ENCODE measurements at regions not wholly inside any gene's neighbourhood (a gene's known extent, or its start where the extent isn't known, plus 50 kb on each side); places are given as distances from the start of the nearest gene placed in this dataset.

DNA sequence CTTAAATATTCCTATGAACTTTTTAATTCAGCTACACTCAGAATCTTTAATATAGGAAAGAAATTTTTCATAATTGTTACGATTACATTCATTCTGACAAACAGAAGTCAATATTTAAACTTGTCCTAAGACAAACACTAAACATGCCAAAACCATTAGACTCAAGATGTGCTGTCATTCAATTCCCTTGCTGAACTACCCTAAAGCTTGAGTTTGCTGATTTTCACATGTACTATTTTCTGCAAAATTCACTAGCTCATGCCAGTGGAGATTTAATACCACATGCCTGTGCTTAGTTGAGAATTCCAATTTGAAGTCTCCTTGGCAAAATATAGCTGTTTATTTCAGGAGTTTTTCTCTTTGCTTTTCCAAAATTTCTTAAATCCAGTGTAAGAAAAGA is 448.0 kb downstream of the COL12A1 start:
- H3K79me2 ChIP-seq (ENCODE audit: insufficient read depth, low read depth, low read length), result no peaks in the 10 kb centered on the region
- H3K4me2 ChIP-seq (ENCODE audit: low read length), result no peak overlapping the region
- no peak overlapping the region for H3K27ac ChIP-seq (ENCODE audit: low read depth, low read length, poor library complexity, severe bottlenecking)
- H3K36me3 ChIP-seq (ENCODE audit: insufficient read depth, low read length), result no peaks in the 10 kb centered on the region
- no peaks in the 10 kb centered on the region for H3K9me2 ChIP-seq (ENCODE audit: insufficient read depth, low read length)
- ChIA-PET POLR2A (no interaction called here), CTCF (ENCODE audit: unreplicated experiment) (no interaction called here)
- no peaks in the 10 kb centered on the region for H3K4me1 ChIP-seq (ENCODE audit: insufficient read depth, low read length, poor library complexity, severe bottlenecking)
- H2AFZ ChIP-seq (ENCODE audit: low read length), result no peak overlapping the region
- H3K4me3 ChIP-seq (ENCODE audit: low read depth, low read length, poor library complexity, severe bottlenecking), result no peak overlapping the region
- intact Hi-C loops (cut with micrococcal nuclease; ENCODE audit: unreplicated experiment), result no loop called here
- no peak for DNase-seq (ENCODE audit: low spot score)
- BruUV-seq (replicated peaks), result no TSS peak
- no peaks in the 10 kb centered on the region for H4K20me1 ChIP-seq (ENCODE audit: insufficient read depth, low read length)
- no peaks in the 10 kb centered on the region for H3K9me3 ChIP-seq (ENCODE audit: low read length)
- TF ChIP-seq, protein P1, sequence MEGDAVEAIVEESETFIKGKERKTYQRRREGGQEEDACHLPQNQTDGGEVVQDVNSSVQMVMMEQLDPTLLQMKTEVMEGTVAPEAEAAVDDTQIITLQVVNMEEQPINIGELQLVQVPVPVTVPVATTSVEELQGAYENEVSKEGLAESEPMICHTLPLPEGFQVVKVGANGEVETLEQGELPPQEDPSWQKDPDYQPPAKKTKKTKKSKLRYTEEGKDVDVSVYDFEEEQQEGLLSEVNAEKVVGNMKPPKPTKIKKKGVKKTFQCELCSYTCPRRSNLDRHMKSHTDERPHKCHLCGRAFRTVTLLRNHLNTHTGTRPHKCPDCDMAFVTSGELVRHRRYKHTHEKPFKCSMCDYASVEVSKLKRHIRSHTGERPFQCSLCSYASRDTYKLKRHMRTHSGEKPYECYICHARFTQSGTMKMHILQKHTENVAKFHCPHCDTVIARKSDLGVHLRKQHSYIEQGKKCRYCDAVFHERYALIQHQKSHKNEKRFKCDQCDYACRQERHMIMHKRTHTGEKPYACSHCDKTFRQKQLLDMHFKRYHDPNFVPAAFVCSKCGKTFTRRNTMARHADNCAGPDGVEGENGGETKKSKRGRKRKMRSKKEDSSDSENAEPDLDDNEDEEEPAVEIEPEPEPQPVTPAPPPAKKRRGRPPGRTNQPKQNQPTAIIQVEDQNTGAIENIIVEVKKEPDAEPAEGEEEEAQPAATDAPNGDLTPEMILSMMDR (conservative IDR thresholded peaks at IDR 0.05; ENCODE audit: low read length), result no peak
- no peak for TF ChIP-seq EZH2phosphoT487 (IDR thresholded peaks at IDR 0.05; ENCODE audit: borderline replicate concordance, low read depth, low read length)

DNA sequence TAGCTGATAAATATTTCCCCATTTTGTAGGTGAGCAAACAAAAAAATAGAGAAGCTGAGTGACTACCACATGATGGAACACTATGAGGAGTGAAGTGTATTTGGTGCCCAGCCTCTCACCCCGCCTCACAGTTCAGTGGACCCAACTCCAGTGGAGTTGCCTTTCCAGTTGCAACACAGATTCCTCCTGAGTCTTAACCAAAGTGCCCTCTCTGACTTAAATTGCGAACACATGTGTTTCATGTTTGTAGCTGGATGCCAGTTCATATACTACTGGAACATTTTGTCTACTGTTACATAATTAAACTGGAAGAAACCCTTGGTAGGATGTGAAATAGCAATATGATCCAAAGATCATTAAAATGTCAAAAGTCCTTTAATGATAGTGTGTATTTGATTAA is 448.9 kb downstream of the COL12A1 start:
- Histone ChIP-seq H3K4me3 (ENCODE audit: low read depth, low read length, poor library complexity, severe bottlenecking) (no peak overlapping the region), H3K4me1 (ENCODE audit: insufficient read depth, low read length, poor library complexity, severe bottlenecking) (no peaks in the 10 kb centered on the region), H4K20me1 (ENCODE audit: insufficient read depth, low read length) (no peaks in the 10 kb centered on the region), H3K27ac (ENCODE audit: low read depth, low read length, poor library complexity, severe bottlenecking) (no peak overlapping the region), H3K36me3 (ENCODE audit: insufficient read depth, low read length) (no peaks in the 10 kb centered on the region), H2AFZ (ENCODE audit: low read length) (no peak overlapping the region), H3K9me3 (ENCODE audit: low read length) (no peaks in the 10 kb centered on the region), H3K79me2 (ENCODE audit: insufficient read depth, low read depth, low read length) (no peaks in the 10 kb centered on the region), H3K9me2 (ENCODE audit: insufficient read depth, low read length) (no peaks in the 10 kb centered on the region), H3K4me2 (ENCODE audit: low read length) (no peak overlapping the region)
- DNase-seq (ENCODE audit: low spot score), result no peak
- ChIA-PET CTCF (ENCODE audit: unreplicated experiment) (no interaction called here), POLR2A (no interaction called here)
- intact Hi-C loops (cut with micrococcal nuclease; ENCODE audit: unreplicated experiment), result no loop called here
- no peak for TF ChIP-seq EZH2phosphoT487 (IDR thresholded peaks at IDR 0.05; ENCODE audit: borderline replicate concordance, low read depth, low read length)
- TF ChIP-seq, protein P1 (conservative IDR thresholded peaks at IDR 0.05; ENCODE audit: low read length), result no peak
- BruUV-seq (replicated peaks), result no TSS peak

DNA sequence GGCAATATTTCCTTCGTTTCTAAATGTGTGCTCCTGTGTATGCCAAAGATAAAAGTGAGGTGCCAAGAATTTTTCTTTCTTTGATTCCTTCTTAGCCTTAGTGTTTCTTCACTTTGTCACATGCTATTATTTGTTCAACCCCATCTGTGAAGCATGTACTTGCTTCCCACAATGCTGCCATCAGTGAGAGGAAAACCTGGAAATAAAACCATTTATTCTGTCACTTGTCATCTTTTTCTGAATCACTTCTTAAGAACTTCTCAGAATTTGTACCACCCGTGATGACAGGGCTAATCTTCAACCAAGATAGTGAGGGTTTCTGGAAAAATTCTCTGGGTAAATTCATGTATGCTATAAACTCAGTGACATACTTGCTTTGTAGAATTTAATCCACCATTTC is 450.1 kb downstream of the COL12A1 start:
- Histone ChIP-seq H3K4me3 (ENCODE audit: low read depth, low read length, poor library complexity, severe bottlenecking) (no peak overlapping the region), H3K79me2 (ENCODE audit: insufficient read depth, low read depth, low read length) (no peaks in the 10 kb centered on the region), H3K36me3 (ENCODE audit: insufficient read depth, low read length) (no peaks in the 10 kb centered on the region), H3K9me2 (ENCODE audit: insufficient read depth, low read length) (no peaks in the 10 kb centered on the region), H4K20me1 (ENCODE audit: insufficient read depth, low read length) (no peaks in the 10 kb centered on the region), H3K4me2 (ENCODE audit: low read length) (no peak overlapping the region), H3K4me1 (ENCODE audit: insufficient read depth, low read length, poor library complexity, severe bottlenecking) (no peaks in the 10 kb centered on the region), H3K27ac (ENCODE audit: low read depth, low read length, poor library complexity, severe bottlenecking) (no peak overlapping the region), H3K9me3 (ENCODE audit: low read length) (no peaks in the 10 kb centered on the region), H2AFZ (ENCODE audit: low read length) (no peak overlapping the region)
- CTCF ChIA-PET (ENCODE audit: unreplicated experiment), result no interaction called here
- no TSS peak for BruUV-seq (replicated peaks)
- DNase-seq (ENCODE audit: low spot score), result no peak
- POLR2A ChIA-PET, result no interaction called here
- intact Hi-C loops (cut with micrococcal nuclease; ENCODE audit: unreplicated experiment), result no loop called here
- TF ChIP-seq, protein P1 (conservative IDR thresholded peaks at IDR 0.05; ENCODE audit: low read length), result no peak
- TF ChIP-seq EZH2phosphoT487 (IDR thresholded peaks at IDR 0.05; ENCODE audit: borderline replicate concordance, low read depth, low read length), result no peak
